ENCODE measurements at regions not wholly inside any gene's neighbourhood (a gene's known extent, or its start where the extent isn't known, plus 50 kb on each side); places are given as distances from the start of the nearest gene placed in this dataset.

- no peaks in the 10 kb centered on the region for H3K4me1 ChIP-seq (replicated peaks in 1 of 2)
- TF ChIP-seq, protein P1, sequence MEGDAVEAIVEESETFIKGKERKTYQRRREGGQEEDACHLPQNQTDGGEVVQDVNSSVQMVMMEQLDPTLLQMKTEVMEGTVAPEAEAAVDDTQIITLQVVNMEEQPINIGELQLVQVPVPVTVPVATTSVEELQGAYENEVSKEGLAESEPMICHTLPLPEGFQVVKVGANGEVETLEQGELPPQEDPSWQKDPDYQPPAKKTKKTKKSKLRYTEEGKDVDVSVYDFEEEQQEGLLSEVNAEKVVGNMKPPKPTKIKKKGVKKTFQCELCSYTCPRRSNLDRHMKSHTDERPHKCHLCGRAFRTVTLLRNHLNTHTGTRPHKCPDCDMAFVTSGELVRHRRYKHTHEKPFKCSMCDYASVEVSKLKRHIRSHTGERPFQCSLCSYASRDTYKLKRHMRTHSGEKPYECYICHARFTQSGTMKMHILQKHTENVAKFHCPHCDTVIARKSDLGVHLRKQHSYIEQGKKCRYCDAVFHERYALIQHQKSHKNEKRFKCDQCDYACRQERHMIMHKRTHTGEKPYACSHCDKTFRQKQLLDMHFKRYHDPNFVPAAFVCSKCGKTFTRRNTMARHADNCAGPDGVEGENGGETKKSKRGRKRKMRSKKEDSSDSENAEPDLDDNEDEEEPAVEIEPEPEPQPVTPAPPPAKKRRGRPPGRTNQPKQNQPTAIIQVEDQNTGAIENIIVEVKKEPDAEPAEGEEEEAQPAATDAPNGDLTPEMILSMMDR (IDR thresholded peaks at IDR 0.05), result no peak
- TF ChIP-seq POLR2A (IDR thresholded peaks at IDR 0.05), result no peak
- peaks cover 0 to 6% (median 0%) of the 10 kb centered on the region in 3 donors for H3K9me3 ChIP-seq (replicated peaks in 1 of 3)
- no peaks in the 10 kb centered on the region for H3K36me3 ChIP-seq (replicated peaks in 1 of 2)
- no peak overlapping the region for H3K27ac ChIP-seq
- H3K4me3 ChIP-seq, result no peak overlapping the region
- intact Hi-C loops (cut with DNase I), result no loop called here
- DNase-seq, result no peak
- WGBS, 4 donors, result 83 to 94% (median 90%) methylated on average over 1 of the region's 1 CpG
- no peaks in the 10 kb centered on the region for H3K27me3 ChIP-seq
These were observed 188.6 kb downstream of the HIPK3 start for GRCh38 chr11:33445761-33446161.

GRCh38 chr11:33444835-33445594 lies 187.8 kb downstream of the HIPK3 start:
- Histone ChIP-seq H3K9me3 (replicated peaks in 1 of 3) (peaks cover 0 to 6% (median 0%) of the 10 kb centered on the region in 3 donors), H3K36me3 (replicated peaks in 1 of 2) (no peaks in the 10 kb centered on the region), H3K27me3 (no peaks in the 10 kb centered on the region), H3K4me3 (no peak overlapping the region), H3K4me1 (replicated peaks in 1 of 2) (no peaks in the 10 kb centered on the region), H3K27ac (no peak overlapping the region)
- TF ChIP-seq, protein P1 (IDR thresholded peaks at IDR 0.05), result no peak
- no peak for TF ChIP-seq POLR2A (IDR thresholded peaks at IDR 0.05)
- 85 to 91% (median 87%) methylated on average over 4 of the region's 4 CpGs for WGBS, 4 donors
- intact Hi-C loops (cut with DNase I), result no loop called here
- no peak for DNase-seq

GRCh38 chr11:33443684-33444083 lies 186.5 kb downstream of the HIPK3 start:
- no peaks in the 10 kb centered on the region for H3K4me1 ChIP-seq (replicated peaks in 1 of 2)
- intact Hi-C loops (cut with DNase I), result no loop called here
- no peak overlapping the region for H3K27ac ChIP-seq
- no peak for TF ChIP-seq POLR2A (IDR thresholded peaks at IDR 0.05)
- TF ChIP-seq, protein P1 (IDR thresholded peaks at IDR 0.05), result no peak
- peaks cover 0 to 6% (median 0%) of the 10 kb centered on the region in 3 donors for H3K9me3 ChIP-seq (replicated peaks in 1 of 3)
- DNase-seq, result no peak
- H3K4me3 ChIP-seq, result no peak overlapping the region
- no peaks in the 10 kb centered on the region for H3K27me3 ChIP-seq
- no peaks in the 10 kb centered on the region for H3K36me3 ChIP-seq (replicated peaks in 1 of 2)

GRCh38 chr11:33438301-33438700 lies 181.1 kb downstream of the HIPK3 start:
- WGBS, 4 donors, result 80 to 88% (median 86%) methylated on average over 5 to 7 of the region's 7 CpGs
- TF ChIP-seq, protein P1 (IDR thresholded peaks at IDR 0.05), result no peak
- TF ChIP-seq POLR2A (IDR thresholded peaks at IDR 0.05), result no peak
- H3K36me3 ChIP-seq (replicated peaks in 1 of 2), result no peaks in the 10 kb centered on the region
- DNase-seq, result no peak
- no peak overlapping the region for H3K27ac ChIP-seq
- H3K9me3 ChIP-seq (replicated peaks in 1 of 3), result peaks cover 0 to 6% (median 0%) of the 10 kb centered on the region in 3 donors
- no peak overlapping the region for H3K4me3 ChIP-seq
- intact Hi-C loops (cut with DNase I), result no loop called here
- no peaks in the 10 kb centered on the region for H3K27me3 ChIP-seq
- no peaks in the 10 kb centered on the region for H3K4me1 ChIP-seq (replicated peaks in 1 of 2)

All from adrenal gland (tissue), 9 donors.